ENCODE measurements at regions not wholly inside any gene's neighbourhood (a gene's known extent, or its start where the extent isn't known, plus 50 kb on each side); places are given as distances from the start of the nearest gene placed in this dataset.

- TF ChIP-seq CTCF (IDR thresholded peaks at IDR 0.05) (no peak), EP300 (IDR thresholded peaks at IDR 0.05) (no peak)
Measured at GRCh38 chr1:195569934-195570333, 1038.3 kb downstream of the KCNT2 start.
